SH-SY5Y (cell line): ENCODE measurements at regions not wholly inside any gene's neighbourhood (a gene's known extent, or its start where the extent isn't known, plus 50 kb on each side); places are given as distances from the start of the nearest gene placed in this dataset.

Experiments used
- GATA2 ChIP-seq: IDR thresholded peaks from 2 replicates; pipeline ENCODE4 v1.6.1; 2011; ENCODE audit warnings: mild to moderate bottlenecking, low read depth, low read length
- GATA3 ChIP-seq: IDR thresholded peaks from 2 replicates; pipeline ENCODE4 v1.6.1; 2011; ENCODE audit warnings: low read depth, mild to moderate bottlenecking, low read length, moderate library complexity

DNA sequence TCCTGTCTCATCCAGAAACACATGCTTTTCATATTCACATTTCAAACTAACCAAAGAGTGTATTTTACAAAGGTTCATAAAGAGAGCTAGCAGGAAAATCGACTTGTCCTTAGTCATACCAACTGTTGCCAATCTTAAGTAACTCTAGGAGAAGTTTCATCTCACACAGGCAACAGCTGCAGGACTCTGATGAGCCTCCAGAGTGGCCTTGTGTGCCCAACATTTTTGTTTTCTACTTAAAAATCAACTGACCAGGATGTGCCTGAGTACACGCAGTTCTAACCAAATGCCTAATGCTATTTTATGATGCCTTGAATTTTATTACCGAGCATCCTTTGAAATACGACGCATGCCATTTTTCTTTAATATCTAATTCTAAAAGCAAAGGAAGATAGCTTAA, 595.9 kb upstream of the LRRTM4 start:
- TF ChIP-seq GATA2 (no peak), GATA3 (no peak)
